HFFc6 (cell line): ENCODE measurements at regions not wholly inside any gene's neighbourhood (a gene's known extent, or its start where the extent isn't known, plus 50 kb on each side); places are given as distances from the start of the nearest gene placed in this dataset.

Experiments
- DNase-seq: peaks from one replicate; pipeline ENCODE4 v3.0.0-alpha.2; 2018
- H3K27ac Mint-ChIP-seq: 2 replicates; pipeline ENCODE4 v1.8.0; 2020; ENCODE audit warnings: mild to moderate bottlenecking, mixed read lengths
- H3K27me3 Mint-ChIP-seq: 2 replicates; pipeline ENCODE4 v1.8.0; 2021; ENCODE audit warnings: mild to moderate bottlenecking, moderate library complexity, mixed read lengths; ENCODE audit not compliant: insufficient read depth
- H3K36me3 Mint-ChIP-seq: 2 replicates; pipeline ENCODE4 v1.8.0; 2021; ENCODE audit warnings: low read depth, mixed read lengths
- H3K4me1 Mint-ChIP-seq: 2 replicates; pipeline ENCODE4 v1.8.0; 2020; ENCODE audit warnings: low read depth, mixed read lengths
- H3K4me3 Mint-ChIP-seq: 2 replicates; pipeline ENCODE4 v1.8.0; 2020; ENCODE audit warnings: mild to moderate bottlenecking, moderate library complexity, mixed read lengths
- H3K9me3 Mint-ChIP-seq: 2 replicates; pipeline ENCODE4 v1.8.0; 2020; ENCODE audit warnings: mild to moderate bottlenecking, mixed read lengths
- TF ChIP-seq, protein P1 (sequence below): fragments of 200-600 bp; sonication (generic); IDR thresholded peaks from 2 replicates; pipeline ENCODE4 v1.5.0; 2021; ENCODE audit warnings: antibody characterized with exemption, mild to moderate bottlenecking

DNA sequence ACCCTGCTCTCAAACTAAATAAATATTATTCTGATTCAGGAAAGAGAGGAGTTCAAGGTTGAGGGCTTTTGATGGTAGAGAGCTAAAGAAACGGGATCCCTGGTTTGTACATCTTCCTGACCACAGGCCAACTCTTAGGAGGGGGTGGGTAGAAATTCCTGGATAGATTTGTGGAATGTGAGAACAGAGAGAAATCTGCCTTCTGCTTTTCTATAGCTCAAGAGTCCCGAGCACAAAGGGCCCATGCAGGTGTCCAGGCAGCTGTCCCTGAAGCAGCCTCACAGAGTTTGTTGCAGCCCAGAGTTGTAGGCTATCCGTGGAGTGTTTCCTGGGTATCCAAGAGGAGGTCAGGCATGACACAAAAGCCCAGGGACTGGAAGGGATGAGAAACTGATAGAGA lies 198.6 kb downstream of the BCAT1 start:
- Mint-ChIP-seq H3K4me1 (peaks cover 16% of the 10 kb centered on the region), H3K27me3 (peaks cover 16% of the 10 kb centered on the region), H3K27ac (no peak overlapping the region), H3K36me3 (no peaks in the 10 kb centered on the region), H3K4me3 (no peak overlapping the region), H3K9me3 (no peaks in the 10 kb centered on the region)
- no peak for DNase-seq
- TF ChIP-seq, protein P1, sequence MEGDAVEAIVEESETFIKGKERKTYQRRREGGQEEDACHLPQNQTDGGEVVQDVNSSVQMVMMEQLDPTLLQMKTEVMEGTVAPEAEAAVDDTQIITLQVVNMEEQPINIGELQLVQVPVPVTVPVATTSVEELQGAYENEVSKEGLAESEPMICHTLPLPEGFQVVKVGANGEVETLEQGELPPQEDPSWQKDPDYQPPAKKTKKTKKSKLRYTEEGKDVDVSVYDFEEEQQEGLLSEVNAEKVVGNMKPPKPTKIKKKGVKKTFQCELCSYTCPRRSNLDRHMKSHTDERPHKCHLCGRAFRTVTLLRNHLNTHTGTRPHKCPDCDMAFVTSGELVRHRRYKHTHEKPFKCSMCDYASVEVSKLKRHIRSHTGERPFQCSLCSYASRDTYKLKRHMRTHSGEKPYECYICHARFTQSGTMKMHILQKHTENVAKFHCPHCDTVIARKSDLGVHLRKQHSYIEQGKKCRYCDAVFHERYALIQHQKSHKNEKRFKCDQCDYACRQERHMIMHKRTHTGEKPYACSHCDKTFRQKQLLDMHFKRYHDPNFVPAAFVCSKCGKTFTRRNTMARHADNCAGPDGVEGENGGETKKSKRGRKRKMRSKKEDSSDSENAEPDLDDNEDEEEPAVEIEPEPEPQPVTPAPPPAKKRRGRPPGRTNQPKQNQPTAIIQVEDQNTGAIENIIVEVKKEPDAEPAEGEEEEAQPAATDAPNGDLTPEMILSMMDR: no peak

DNA sequence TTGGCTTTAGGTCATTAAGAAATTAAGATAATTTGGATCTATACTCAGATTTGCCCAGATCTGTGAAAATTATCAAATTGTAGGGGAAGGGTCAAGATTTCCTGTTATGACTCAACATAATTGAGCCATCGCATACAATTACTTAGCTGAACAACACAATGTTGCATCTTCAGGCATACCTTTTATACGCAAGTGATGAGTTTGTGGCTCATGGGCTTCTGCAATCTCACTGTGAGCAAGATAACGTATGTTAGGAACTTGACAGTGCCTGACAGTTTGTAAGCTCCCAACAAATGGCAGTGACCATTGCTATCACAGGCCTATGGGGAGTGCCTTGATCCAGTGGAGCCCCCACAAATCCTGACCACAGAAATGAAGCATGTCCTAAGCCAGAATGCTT lies 199.7 kb downstream of the BCAT1 start:
- no peak for DNase-seq
- Mint-ChIP-seq H3K27me3 (peaks cover 16% of the 10 kb centered on the region), H3K4me1 (peaks cover 7% of the 10 kb centered on the region; the same call in 1 of the 2 replicates), H3K27ac (no peak overlapping the region), H3K4me3 (no peak overlapping the region), H3K36me3 (no peaks in the 10 kb centered on the region), H3K9me3 (no peaks in the 10 kb centered on the region)
- TF ChIP-seq, protein P1: no peak

DNA sequence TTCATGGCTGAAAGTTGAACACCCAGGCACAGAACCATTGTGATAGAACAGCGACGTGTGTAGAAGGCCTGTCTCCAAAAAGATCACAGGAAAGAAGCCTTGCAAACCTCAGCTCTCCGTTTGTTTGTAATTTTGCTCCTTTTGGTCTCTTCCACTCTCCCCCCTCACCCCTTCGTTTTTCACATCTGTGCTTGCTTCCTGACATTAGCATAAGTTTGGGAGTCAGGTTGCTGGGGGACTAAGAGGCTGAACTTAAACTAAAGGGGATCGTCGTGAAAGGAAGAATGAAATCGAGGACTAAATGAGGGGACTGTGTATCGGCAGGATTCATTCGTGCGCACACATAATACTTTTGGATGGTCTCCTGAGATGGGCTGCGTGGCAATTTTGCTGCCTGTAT lies 200.6 kb downstream of the BCAT1 start:
- Mint-ChIP-seq H3K9me3 (no peaks in the 10 kb centered on the region), H3K36me3 (no peaks in the 10 kb centered on the region), H3K27me3 (peaks cover 18% of the 10 kb centered on the region), H3K27ac (no peak overlapping the region), H3K4me3 (no peak overlapping the region), H3K4me1 (peaks cover 7% of the 10 kb centered on the region; the same call in 1 of the 2 replicates)
- TF ChIP-seq, protein P1: no peak
- no peak for DNase-seq

DNA sequence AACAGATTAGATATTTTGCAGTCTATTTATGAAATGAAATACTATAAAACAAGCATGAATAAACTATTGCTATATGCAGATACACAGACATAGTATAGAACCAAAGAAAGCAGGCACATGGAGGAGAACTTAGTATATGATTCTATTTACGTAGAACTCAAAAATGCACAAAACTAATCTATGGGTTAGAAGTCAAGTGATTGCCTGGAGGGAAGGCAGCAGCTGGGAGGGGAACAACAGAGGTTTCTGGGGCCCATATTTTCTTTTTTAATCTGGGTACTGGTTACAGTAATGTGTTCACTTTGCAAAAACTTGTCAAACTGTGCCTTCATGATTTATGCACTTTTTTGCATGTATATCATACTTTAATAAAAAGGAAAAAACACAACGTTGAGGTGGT lies 202.0 kb downstream of the BCAT1 start:
- Mint-ChIP-seq H3K9me3 (no peaks in the 10 kb centered on the region), H3K27ac (no peak overlapping the region), H3K27me3 (peaks cover 15% of the 10 kb centered on the region; the same call in 1 of the 2 replicates), H3K36me3 (no peaks in the 10 kb centered on the region), H3K4me1 (peaks cover 7% of the 10 kb centered on the region; the same call in 1 of the 2 replicates), H3K4me3 (no peak overlapping the region)
- TF ChIP-seq, protein P1: no peak
- no peak for DNase-seq

DNA sequence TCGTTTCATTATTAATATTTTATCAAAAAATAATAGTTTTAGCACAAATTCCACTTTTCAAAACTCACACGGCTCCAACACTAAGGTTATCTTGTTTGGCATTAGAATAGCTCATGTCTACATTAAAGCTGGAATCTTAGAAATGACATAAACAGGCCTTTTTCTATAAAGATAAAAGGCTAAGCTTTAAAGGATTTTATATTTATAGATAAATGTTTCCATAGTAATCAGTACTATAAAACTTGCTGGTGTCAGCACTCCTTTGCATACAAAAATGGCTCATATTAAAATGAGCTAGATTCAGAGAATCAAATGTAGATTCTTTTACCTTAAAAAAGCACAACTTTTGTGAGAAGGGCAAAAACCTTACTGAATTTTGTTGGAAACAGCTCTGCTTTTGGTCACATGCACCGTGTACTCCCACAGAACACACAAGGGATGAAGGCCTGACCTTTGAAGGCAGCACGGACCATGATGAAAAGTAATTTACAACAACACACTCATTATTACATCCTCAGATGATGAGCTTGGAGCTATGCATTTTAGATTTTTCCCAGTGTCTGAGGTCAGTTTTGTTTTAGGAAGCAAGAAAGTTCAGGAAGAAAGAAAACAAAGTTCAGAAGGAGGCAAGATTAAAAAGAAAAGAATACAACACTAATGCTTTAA lies 202.8 kb downstream of the BCAT1 start:
- TF ChIP-seq, protein P1: no peak
- Mint-ChIP-seq H3K27ac (no peak overlapping the region), H3K27me3 (peaks cover 12% of the 10 kb centered on the region), H3K4me3 (no peak overlapping the region), H3K36me3 (no peaks in the 10 kb centered on the region), H3K4me1 (peaks cover 2% of the 10 kb centered on the region; the same call in 1 of the 2 replicates), H3K9me3 (no peaks in the 10 kb centered on the region)
- DNase-seq: no peak
